Natural killer cell (primary cell): ENCODE measurements at regions not wholly inside any gene's neighbourhood (a gene's known extent, or its start where the extent isn't known, plus 50 kb on each side); places are given as distances from the start of the nearest gene placed in this dataset.

Experiments used
- ATAC-seq, 3 donors: fragments of 150-1000 bp in 2 of 3; fragments of 200-7000 bp in 1 of 3; cut with Tn5 transposase; 1 replicate in 1 of 3; 2 replicates in 2 of 3; pipeline ENCODE4 v1.10.0; 2021; ENCODE audit warnings: mild to moderate bottlenecking in 2 of 3, moderate library complexity in 2 of 3
- DNase-seq, 2 donors: peaks; one replicate each; pipeline versions ENCODE4 v3.0.0 to v3.0.0-alpha.2; 2013 to 2021; ENCODE audit warnings: mixed read lengths in 1 of 2
- H3K27ac ChIP-seq: one replicate; pipeline ENCODE4 v1.5.1; 2013; ENCODE audit warnings: mild to moderate bottlenecking, low read length
- H3K27me3 ChIP-seq: one replicate; pipeline ENCODE4 v1.6.1; 2013; ENCODE audit warnings: low read length; ENCODE audit not compliant: control insufficient read depth, insufficient read depth
- H3K36me3 ChIP-seq: one replicate; pipeline ENCODE4 v1.6.1; 2013; ENCODE audit warnings: low read length; ENCODE audit not compliant: control insufficient read depth, insufficient read depth
- H3K4me1 ChIP-seq: one replicate; pipeline ENCODE4 v1.6.1; 2013; ENCODE audit warnings: low read length; ENCODE audit not compliant: control insufficient read depth, insufficient read depth
- H3K4me3 ChIP-seq: one replicate; pipeline ENCODE4 v1.5.1; 2013; ENCODE audit warnings: low read length
- H3K9me3 ChIP-seq: one replicate; pipeline ENCODE4 v1.6.1; 2013; ENCODE audit warnings: low read length; ENCODE audit not compliant: control insufficient read depth, insufficient read depth
- H3K27ac Mint-ChIP-seq, 2 donors: one replicate each; pipeline ENCODE4 v1.8.0; 2022; ENCODE audit warnings: mild to moderate bottlenecking in 2 of 2, mixed read lengths in 2 of 2, moderate library complexity in 1 of 2
- H3K27me3 Mint-ChIP-seq, 2 donors: one replicate each; pipeline ENCODE4 v1.8.0; 2022; ENCODE audit warnings: low read depth in 2 of 2, mixed read lengths in 2 of 2
- H3K36me3 Mint-ChIP-seq: one replicate; pipeline ENCODE4 v1.8.0; 2022; ENCODE audit warnings: mixed read lengths
- H3K4me1 Mint-ChIP-seq, 2 donors: one replicate each; pipeline ENCODE4 v1.8.0; 2022; ENCODE audit warnings: mixed read lengths in 2 of 2
- H3K4me3 Mint-ChIP-seq: one replicate; pipeline ENCODE4 v1.8.0; 2022; ENCODE audit warnings: mild to moderate bottlenecking, moderate library complexity, mixed read lengths
- H3K9me3 Mint-ChIP-seq, 2 donors: one replicate each; pipeline ENCODE4 v1.8.0; 2022; ENCODE audit warnings: mixed read lengths in 2 of 2
- CTCF ChIP-seq: fragments of 200-600 bp; IDR thresholded peaks from one replicate; pipeline ENCODE4 v1.8.0; 2022; ENCODE audit warnings: antibody characterized with exemption
- WGBS: methylation state at CpG from one replicate; pipeline ENCODE4 v1.1.7; 2013; ENCODE audit warnings: missing lambda C conversion rate; ENCODE audit not compliant: insufficient coverage; 5-methylcytosine and 5-hydroxymethylcytosine counted together
- intact Hi-C: fragments of 100-400 bp; cut with micrococcal nuclease; formaldehyde crosslinking; loops from one replicate; pipeline ENCODE4 v1.14.2; 2022

GRCh38 chr2:236674646-236675045, 105.0 kb downstream of the ACKR3 start:
- no peaks in the 10 kb centered on the region for H3K36me3 ChIP-seq
- H3K4me3 ChIP-seq = no peak overlapping the region
- Mint-ChIP-seq H3K9me3 (no peaks in the 10 kb centered on the region), H3K4me1 (peaks cover 0 to 6% of the 10 kb centered on the region in 2 donors), H3K36me3 (no peaks in the 10 kb centered on the region), H3K27ac (no peak overlapping the region), H3K27me3 (peaks cover 15 to 35% of the 10 kb centered on the region in 2 donors), H3K4me3 (no peak overlapping the region)
- TF ChIP-seq CTCF = no peak
- 90% methylated on average over 7 of the region's 7 CpGs for WGBS
- H3K27ac ChIP-seq = no peak overlapping the region
- H3K9me3 ChIP-seq = no peaks in the 10 kb centered on the region
- intact Hi-C loops = no loop called here
- DNase-seq = no peak
- no peaks in the 10 kb centered on the region for H3K4me1 ChIP-seq
- no peaks in the 10 kb centered on the region for H3K27me3 ChIP-seq
- ATAC-seq = no peak

GRCh38 chr2:236675051-236675450, 105.4 kb downstream of the ACKR3 start:
- ATAC-seq = no peak
- intact Hi-C loops = no loop called here
- no peak overlapping the region for H3K27ac Mint-ChIP-seq
- Histone ChIP-seq H3K36me3 (no peaks in the 10 kb centered on the region), H3K4me3 (no peak overlapping the region), H3K9me3 (no peaks in the 10 kb centered on the region), H3K27me3 (no peaks in the 10 kb centered on the region), H3K4me1 (no peaks in the 10 kb centered on the region), H3K27ac (no peak overlapping the region)
- peaks cover 0 to 6% of the 10 kb centered on the region in 2 donors for H3K4me1 Mint-ChIP-seq
- H3K9me3 Mint-ChIP-seq = no peaks in the 10 kb centered on the region
- H3K36me3 Mint-ChIP-seq = no peaks in the 10 kb centered on the region
- H3K4me3 Mint-ChIP-seq = no peak overlapping the region
- WGBS = 81% methylated on average over 4 of the region's 4 CpGs
- no peak for TF ChIP-seq CTCF
- no peak for DNase-seq
- peaks cover 15 to 36% of the 10 kb centered on the region in 2 donors for H3K27me3 Mint-ChIP-seq

GRCh38 chr2:236675526-236675925, 105.9 kb downstream of the ACKR3 start:
- TF ChIP-seq CTCF = no peak
- Histone ChIP-seq H3K9me3 (no peaks in the 10 kb centered on the region), H3K4me1 (no peaks in the 10 kb centered on the region), H3K27me3 (no peaks in the 10 kb centered on the region), H3K4me3 (no peak overlapping the region), H3K27ac (no peak overlapping the region), H3K36me3 (no peaks in the 10 kb centered on the region)
- H3K27ac Mint-ChIP-seq = no peak overlapping the region
- intact Hi-C loops = no loop called here
- H3K9me3 Mint-ChIP-seq = no peaks in the 10 kb centered on the region
- no peak for ATAC-seq
- H3K27me3 Mint-ChIP-seq = peaks cover 15 to 41% of the 10 kb centered on the region in 2 donors
- H3K4me3 Mint-ChIP-seq = no peak overlapping the region
- no peak for DNase-seq
- no peaks in the 10 kb centered on the region for H3K36me3 Mint-ChIP-seq
- H3K4me1 Mint-ChIP-seq = peaks cover 0 to 6% of the 10 kb centered on the region in 2 donors

GRCh38 chr2:236676136-236676873, 106.7 kb downstream of the ACKR3 start:
- H3K27me3 Mint-ChIP-seq = peaks cover 15 to 43% of the 10 kb centered on the region in 2 donors
- ATAC-seq (no peak), DNase-seq (no peak)
- H3K4me1 ChIP-seq = no peaks in the 10 kb centered on the region
- H3K4me3 Mint-ChIP-seq = no peak overlapping the region
- no peaks in the 10 kb centered on the region for H3K36me3 ChIP-seq
- no peak overlapping the region for H3K4me3 ChIP-seq
- intact Hi-C loops = no loop called here
- no peak overlapping the region for H3K27ac Mint-ChIP-seq
- H3K27me3 ChIP-seq = no peaks in the 10 kb centered on the region
- H3K27ac ChIP-seq = no peak overlapping the region
- H3K9me3 ChIP-seq = no peaks in the 10 kb centered on the region
- peaks cover 0 to 6% of the 10 kb centered on the region in 2 donors for H3K4me1 Mint-ChIP-seq
- no peaks in the 10 kb centered on the region for H3K9me3 Mint-ChIP-seq
- no peak for TF ChIP-seq CTCF
- 100% methylated on average over 1 of the region's 2 CpGs for WGBS
- H3K36me3 Mint-ChIP-seq = no peaks in the 10 kb centered on the region
